Pulmonary artery endothelial cell (primary cell): ENCODE measurements at regions not wholly inside any gene's neighbourhood (a gene's known extent, or its start where the extent isn't known, plus 50 kb on each side); places are given as distances from the start of the nearest gene placed in this dataset.

Source experiments
- DNase-seq: peaks from one replicate; pipeline ENCODE4 v3.0.0-alpha.2; 2011; ENCODE audit warnings: low read depth, low spot score

GRCh38 chr15:95595759-95596158, 734.7 kb upstream of the NR2F2 start:
- DNase-seq, result no peak

GRCh38 chr15:95596496-95596895, 734.0 kb upstream of the NR2F2 start:
- DNase-seq, result no peak

- no peak for DNase-seq
These were observed 732.1 kb upstream of the NR2F2 start for GRCh38 chr15:95598251-95598855.

- DNase-seq, result no peak
These were observed 730.1 kb upstream of the NR2F2 start for GRCh38 chr15:95600367-95600766.

- no peak for DNase-seq
These were observed 729.6 kb upstream of the NR2F2 start for GRCh38 chr15:95600884-95601283.

- DNase-seq, result no peak
These were observed 729.0 kb upstream of the NR2F2 start for GRCh38 chr15:95601525-95601924.

GRCh38 chr15:95603802-95604201, 726.7 kb upstream of the NR2F2 start:
- peak; percentile 74 for DNase-seq

- DNase-seq, result peak; percentile 87
These were observed 725.9 kb upstream of the NR2F2 start for GRCh38 chr15:95604634-95605036.

- DNase-seq, result no peak
These were observed 725.4 kb upstream of the NR2F2 start for GRCh38 chr15:95605098-95605497.

GRCh38 chr15:95606551-95606950, 723.9 kb upstream of the NR2F2 start:
- DNase-seq, result no peak

GRCh38 chr15:95608371-95608770, 722.1 kb upstream of the NR2F2 start:
- DNase-seq, result no peak

- DNase-seq, result no peak
These were observed 721.4 kb upstream of the NR2F2 start for GRCh38 chr15:95609096-95609495.

- no peak for DNase-seq
These were observed 719.6 kb upstream of the NR2F2 start for GRCh38 chr15:95610945-95611344.

- DNase-seq, result no peak
These were observed 715.1 kb upstream of the NR2F2 start for GRCh38 chr15:95615436-95615835.

GRCh38 chr15:95616306-95616705, 714.2 kb upstream of the NR2F2 start:
- DNase-seq, result no peak

- DNase-seq, result no peak
These were observed 709.4 kb upstream of the NR2F2 start for GRCh38 chr15:95620934-95621579.

- DNase-seq, result no peak
These were observed 707.7 kb upstream of the NR2F2 start for GRCh38 chr15:95622843-95623242.

GRCh38 chr15:95624100-95624499, 706.4 kb upstream of the NR2F2 start:
- DNase-seq, result no peak

GRCh38 chr15:95624616-95625361, 705.7 kb upstream of the NR2F2 start:
- DNase-seq, result no peak

GRCh38 chr15:95626501-95627361, 703.8 kb upstream of the NR2F2 start:
- DNase-seq, result no peak

GRCh38 chr15:95629503-95630168, 700.9 kb upstream of the NR2F2 start:
- no peak for DNase-seq
